NCI-H446 treated with DMSO at 0.1 percent for 48 hours (cell line): ENCODE measurements at regions not wholly inside any gene's neighbourhood (a gene's known extent, or its start where the extent isn't known, plus 50 kb on each side); places are given as distances from the start of the nearest gene placed in this dataset.
"Not testable (repeated sequence)": the region's sequence is repeated elsewhere in the genome, so short reads cannot be mapped to it uniquely, and the experiment has no call there.

Experiments
- DNase-seq: peaks from one replicate; lab custom pipeline; 2025; lab: John Stamatoyannopoulos, UW

GRCh38 chr2:150667039-150667438, 179.6 kb upstream of the RND3 start:
- not testable (repeated sequence) for DNase-seq

- no peak for DNase-seq
Measured at GRCh38 chr2:150663143-150663542, 175.7 kb upstream of the RND3 start.

DNA sequence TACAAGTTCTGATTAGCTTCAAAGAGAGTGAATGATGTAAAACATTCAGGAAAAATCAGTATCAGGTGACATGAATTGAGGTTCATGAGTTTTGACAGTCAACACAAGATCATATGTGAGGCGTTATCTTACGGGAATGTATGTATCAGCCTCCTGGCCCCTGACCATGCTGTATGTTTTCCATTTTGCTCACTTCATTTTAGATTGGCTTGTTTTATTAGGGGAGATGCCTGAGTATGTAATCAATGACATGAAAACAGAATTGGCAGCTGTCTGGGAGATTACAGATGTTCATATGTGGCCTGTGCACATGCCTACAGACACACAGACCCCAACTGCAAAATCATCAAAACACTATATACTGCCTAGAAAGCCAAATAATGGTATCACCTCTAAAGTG, 168.5 kb upstream of the RND3 start:
- DNase-seq: no peak

DNA sequence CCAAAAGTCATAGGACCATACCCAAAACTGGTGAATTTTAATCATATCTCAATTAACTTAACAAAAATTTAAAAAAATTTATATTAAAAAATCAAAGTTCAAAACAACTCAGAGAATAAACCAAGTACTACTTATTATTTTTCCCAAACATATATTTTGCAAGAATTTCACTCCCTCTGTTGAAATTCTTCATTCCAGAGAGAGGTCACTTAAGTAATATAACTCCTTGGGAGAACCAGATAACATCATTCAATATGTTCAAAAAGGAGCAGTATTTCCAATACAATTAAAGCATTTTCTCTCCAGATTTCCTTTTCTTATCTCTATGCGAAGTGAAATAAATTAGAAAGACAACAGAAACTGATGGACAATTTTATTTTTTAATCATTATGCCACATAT, 165.9 kb upstream of the RND3 start:
- DNase-seq: no peak

DNA sequence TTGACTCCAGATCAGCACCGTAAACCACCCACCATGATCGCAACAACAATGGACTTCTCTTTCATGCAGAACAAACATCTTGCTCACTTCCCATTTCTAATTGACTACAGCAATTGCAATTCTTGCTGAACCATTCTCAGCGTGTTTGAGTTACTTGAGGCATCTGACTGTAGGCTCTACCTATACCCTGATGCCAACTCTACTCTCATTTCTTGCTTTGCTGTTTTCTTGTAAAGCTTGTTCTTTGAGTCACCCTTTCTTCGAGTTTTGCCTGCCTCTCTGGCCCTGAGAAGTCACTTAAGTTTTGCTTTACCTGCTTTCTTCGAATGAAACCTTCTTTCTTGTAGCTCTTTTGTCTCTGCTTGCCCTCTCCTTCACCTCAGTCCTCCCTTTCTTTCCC, 160.5 kb upstream of the RND3 start:
- no peak for DNase-seq

GRCh38 chr2:150646746-150647145, 159.3 kb upstream of the RND3 start:
- no peak for DNase-seq

GRCh38 chr2:150644298-150645067, 157.0 kb upstream of the RND3 start:
- DNase-seq: no peak

DNA sequence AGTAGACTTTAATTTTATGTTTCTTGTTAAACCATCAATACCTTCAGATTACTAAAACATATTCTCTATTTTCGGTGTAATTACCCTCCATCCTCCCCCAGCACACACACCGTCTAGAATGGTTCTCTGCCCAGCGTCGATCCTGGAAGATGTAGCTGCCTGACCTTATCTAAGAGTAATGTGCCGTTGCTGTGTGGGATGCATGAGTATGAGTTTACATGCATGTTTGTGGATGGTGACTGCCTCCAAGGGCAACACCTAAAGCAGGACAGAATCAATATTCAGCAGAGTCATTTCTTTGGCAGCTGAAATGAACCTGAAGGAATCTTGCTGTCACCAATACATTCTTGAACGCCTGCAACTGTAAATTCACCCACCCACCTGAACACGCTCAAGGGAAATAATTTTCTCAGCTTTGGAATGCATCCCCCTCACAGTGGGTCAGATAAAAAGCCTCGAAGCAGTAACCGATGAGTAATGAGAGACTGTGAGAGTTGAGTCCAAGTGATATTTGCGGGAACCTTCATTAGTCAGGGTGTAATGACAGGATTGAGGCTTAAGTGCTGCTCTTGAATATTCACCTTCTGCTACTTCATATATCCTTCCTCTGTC, 155.8 kb upstream of the RND3 start:
- DNase-seq: no peak

- DNase-seq: no peak
Measured at GRCh38 chr2:150640039-150640438, 152.6 kb upstream of the RND3 start.

DNA sequence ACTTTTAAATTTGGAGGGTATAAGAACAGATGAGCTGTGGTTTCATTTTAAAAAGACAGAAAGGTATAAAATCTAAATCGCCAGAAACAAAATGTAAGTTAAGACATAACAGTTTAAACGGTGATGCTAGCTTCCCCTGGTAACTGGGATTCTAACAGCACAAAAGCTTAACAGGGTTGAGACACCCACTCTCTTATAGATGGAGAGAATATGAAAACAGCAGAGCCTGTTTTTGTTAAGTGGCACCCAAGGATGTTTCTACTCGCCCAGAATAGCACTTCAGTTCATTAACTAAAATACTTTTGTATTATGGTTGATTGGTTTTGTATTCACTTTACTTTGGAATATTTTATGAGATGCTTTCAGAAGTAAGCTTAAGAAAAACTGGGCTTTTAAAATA, 151.9 kb upstream of the RND3 start:
- no peak for DNase-seq

- no peak for DNase-seq
Measured at GRCh38 chr2:150631236-150631821, 143.9 kb upstream of the RND3 start.

DNA sequence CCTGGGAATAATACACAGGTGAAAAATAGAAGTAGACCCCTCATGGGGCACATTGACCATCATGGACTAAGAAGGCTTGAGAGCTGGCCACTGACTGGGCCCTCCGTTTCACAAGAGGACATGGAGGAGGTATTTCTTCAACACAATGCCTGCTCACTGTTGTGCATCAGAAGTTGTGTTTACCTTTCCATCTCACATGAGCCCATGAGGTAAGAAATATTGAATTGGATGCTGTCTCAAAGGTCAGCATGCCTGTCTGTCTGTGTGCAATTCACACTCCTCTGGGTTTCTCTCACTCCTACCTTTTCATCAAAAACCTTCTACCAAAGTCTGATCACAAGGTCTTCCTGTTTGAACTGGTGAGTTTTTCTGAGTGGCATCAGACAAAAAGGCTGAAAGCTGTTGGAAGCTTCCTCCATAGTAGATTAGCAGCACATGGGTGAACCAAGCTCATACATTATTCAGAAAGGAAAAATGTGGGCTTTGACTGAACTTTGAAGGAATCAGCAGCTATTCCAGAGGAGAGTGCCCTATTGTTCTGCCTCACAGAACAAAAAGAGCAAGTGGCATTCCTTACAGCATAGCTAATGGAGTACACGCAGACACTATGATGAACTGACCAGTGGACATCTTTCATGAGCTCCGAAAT, 143.2 kb upstream of the RND3 start:
- DNase-seq: no peak

DNA sequence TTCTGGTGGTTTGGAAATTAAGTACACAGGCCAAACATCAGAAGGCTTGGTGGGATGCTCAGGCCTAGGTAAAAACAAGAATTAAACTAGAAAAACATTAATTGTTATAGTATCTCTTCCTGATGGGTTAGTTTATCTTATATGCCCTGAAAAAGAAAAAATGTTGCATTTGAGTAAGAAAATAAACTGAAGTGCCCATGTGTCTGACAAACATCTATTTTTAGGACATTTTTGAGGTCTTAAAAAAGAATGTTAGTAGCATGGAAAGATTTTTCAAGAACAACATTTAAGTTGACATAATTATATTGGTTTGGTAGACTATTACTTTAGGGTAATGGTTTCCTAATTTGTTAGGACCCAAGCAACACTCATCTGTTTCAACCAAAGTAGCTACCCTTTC, 140.1 kb upstream of the RND3 start:
- DNase-seq: no peak

DNA sequence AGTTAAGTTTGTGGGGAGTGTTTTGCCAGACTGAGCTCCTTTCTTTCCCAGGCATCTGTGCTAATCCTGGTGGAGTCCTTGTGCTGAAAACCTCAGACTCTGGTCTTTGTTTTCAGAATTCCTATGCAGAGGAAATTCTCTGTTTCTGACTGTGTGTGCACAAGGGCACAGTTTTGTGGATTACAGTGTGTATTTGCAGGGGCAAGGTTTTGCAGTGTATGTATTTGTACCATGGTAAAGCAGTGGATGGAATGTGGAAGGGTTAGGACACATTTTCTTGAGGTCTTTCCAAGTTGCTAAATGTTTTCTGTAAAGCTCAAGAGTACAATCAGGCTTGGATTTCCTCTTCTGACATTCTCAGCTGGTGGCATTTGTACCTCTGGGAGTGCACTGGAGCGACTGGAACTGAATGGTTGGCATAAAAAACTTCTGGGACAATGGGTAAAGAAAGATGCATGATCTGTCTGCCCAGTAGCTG, 139.5 kb upstream of the RND3 start:
- DNase-seq: no peak

DNA sequence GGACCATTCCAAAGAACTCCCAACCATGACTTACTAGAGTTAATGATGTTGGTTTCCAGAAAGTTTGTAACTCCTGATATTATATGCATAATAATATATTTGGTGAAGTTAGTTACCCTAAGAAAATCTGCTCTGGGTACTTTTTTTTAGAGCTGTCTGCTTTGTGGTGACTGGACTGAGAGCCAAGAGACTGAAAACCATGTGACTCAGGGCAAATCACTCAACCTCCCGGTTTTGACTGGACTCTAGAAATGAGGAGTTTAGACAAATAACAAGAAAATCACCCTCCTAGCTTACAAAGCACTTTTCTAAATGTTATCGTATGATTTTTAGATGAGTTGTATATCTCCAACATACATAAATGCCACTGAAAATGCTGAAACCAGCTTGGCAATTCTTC, 138.3 kb upstream of the RND3 start:
- no peak for DNase-seq

- no peak for DNase-seq
Measured at GRCh38 chr2:150625303-150625702, 137.8 kb upstream of the RND3 start.

- DNase-seq: no peak
Measured at GRCh38 chr2:150624001-150624401, 136.5 kb upstream of the RND3 start.

- DNase-seq: no peak
Measured at GRCh38 chr2:150621526-150622213, 134.2 kb upstream of the RND3 start.

GRCh38 chr2:150620855-150621254, 133.4 kb upstream of the RND3 start:
- no peak for DNase-seq

DNA sequence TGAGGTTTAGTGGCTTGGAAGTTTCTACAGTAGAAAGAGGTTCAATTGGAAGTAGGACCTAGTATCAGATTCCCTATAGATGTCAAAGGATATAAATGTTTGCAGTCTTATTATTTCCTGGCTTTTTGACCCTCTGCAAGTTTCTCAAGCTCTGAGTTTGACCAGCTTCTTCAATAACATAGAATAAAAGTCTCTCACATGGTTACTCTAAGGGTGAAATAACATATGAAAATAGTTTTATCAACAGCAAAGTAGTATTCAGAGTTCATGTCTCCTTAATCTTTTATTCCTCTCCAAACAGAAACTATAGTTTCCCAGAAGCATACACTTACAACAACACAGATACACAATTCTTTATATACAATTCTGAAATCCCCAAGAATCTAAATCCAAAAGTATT, 132.9 kb upstream of the RND3 start:
- no peak for DNase-seq

- DNase-seq: no peak
Measured at GRCh38 chr2:150619607-150620330, 132.3 kb upstream of the RND3 start.
